ENCODE measurements at regions not wholly inside any gene's neighbourhood (a gene's known extent, or its start where the extent isn't known, plus 50 kb on each side); places are given as distances from the start of the nearest gene placed in this dataset.
"Not testable (repeated sequence)": the region's sequence is repeated elsewhere in the genome, so short reads cannot be mapped to it uniquely, and the experiment has no call there.

DNA sequence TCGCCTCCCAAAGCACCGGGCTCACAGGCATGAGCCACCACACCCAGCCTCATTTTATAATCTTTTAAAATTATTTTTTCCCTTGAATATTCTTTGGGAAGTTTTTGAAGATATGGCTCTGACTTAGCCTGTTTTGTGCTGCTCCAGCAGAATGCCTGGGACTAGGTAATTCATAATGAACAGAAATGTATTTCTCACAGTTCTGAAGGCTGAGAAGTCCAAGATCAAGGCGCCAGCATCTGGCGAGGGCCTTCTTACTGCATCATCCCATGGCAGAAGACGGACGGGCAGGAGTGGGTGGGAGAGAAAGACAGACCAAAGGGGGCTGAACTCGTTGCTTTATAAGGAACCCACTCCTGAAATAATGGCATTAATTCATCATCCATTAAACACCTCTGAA is 99.0 kb upstream of the SLC25A33 start:
- Histone ChIP-seq H3K4me3 (ENCODE audit: low read depth in 1 of 5, low read length in 5 of 5) (no peak overlapping the region), H3K36me3 (ENCODE audit: control insufficient read depth in 5 of 5, insufficient read depth in 5 of 5, low read length in 5 of 5) (no peaks in the 10 kb centered on the region), H3K27ac (ENCODE audit: low read depth, low read length) (no peak overlapping the region), H3K9me3 (ENCODE audit: control insufficient read depth in 5 of 5, low read length in 5 of 5) (no peaks in the 10 kb centered on the region), H3K27me3 (ENCODE audit: control insufficient read depth in 5 of 5, insufficient read depth in 4 of 5, low read length in 5 of 5) (peaks cover 0 to 4% (median 0%) of the 10 kb centered on the region in 5 donors), H3K9ac (ENCODE audit: low read length in 5 of 5) (no peak overlapping the region), H3K4me1 (ENCODE audit: control insufficient read depth in 5 of 5, insufficient read depth in 5 of 5, low read length in 5 of 5) (peaks cover 17 to 46% (median 33%) of the 10 kb centered on the region in 5 donors)

- Histone ChIP-seq H3K9ac (ENCODE audit: low read length in 5 of 5) (no peak overlapping the region), H3K27me3 (ENCODE audit: control insufficient read depth in 5 of 5, insufficient read depth in 4 of 5, low read length in 5 of 5) (peaks cover 0 to 4% (median 0%) of the 10 kb centered on the region in 5 donors), H3K4me3 (ENCODE audit: low read depth in 1 of 5, low read length in 5 of 5) (no peak overlapping the region), H3K9me3 (ENCODE audit: control insufficient read depth in 5 of 5, low read length in 5 of 5) (no peaks in the 10 kb centered on the region), H3K4me1 (ENCODE audit: control insufficient read depth in 5 of 5, insufficient read depth in 5 of 5, low read length in 5 of 5) (peaks cover 17 to 46% (median 33%) of the 10 kb centered on the region in 5 donors), H3K36me3 (ENCODE audit: control insufficient read depth in 5 of 5, insufficient read depth in 5 of 5, low read length in 5 of 5) (no peaks in the 10 kb centered on the region), H3K27ac (ENCODE audit: low read depth, low read length) (no peak overlapping the region)
These were observed 98.5 kb upstream of the SLC25A33 start for GRCh38 chr1:9440763-9441194.

DNA sequence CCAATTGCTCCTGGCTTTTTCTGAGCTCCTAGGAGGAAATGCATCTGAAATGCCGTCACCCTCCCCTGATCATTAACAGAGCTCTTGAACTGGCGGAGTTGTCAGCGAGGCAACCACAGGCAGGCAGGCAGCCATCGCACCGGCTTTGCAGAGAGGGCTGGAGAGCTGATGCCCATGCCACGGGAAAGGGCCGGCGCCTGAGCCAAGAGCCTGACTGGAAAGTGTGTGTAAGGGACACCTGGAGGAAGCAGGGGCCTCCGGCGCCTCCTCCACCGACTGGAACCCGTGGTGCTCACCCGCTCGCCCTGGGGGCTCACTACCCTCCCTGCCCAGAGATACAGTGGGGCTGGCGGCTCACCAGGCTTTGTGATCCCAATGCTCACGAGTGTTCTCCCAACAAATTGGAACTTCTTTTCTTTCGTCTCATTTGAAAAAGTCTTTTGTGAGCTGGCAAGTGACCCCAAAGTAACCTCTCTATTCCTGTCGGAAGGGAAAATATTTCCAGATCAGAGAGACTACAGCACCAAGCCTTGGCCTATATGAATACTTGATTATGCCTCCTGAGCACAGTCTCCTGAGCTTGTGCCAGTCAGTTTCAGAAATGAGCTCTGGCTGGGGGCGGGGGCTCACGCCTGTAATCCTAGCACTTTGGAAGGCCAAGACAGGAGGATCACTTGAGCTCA is 97.7 kb upstream of the SLC25A33 start:
- peak overlapping the region in 1 of 5 donors; percentile 2 for H3K4me3 ChIP-seq (ENCODE audit: low read depth in 1 of 5, low read length in 5 of 5)
- no peaks in the 10 kb centered on the region for H3K9me3 ChIP-seq (ENCODE audit: control insufficient read depth in 5 of 5, low read length in 5 of 5)
- peaks cover 16 to 46% (median 33%) of the 10 kb centered on the region in 5 donors for H3K4me1 ChIP-seq (ENCODE audit: control insufficient read depth in 5 of 5, insufficient read depth in 5 of 5, low read length in 5 of 5)
- peaks cover 0 to 4% (median 0%) of the 10 kb centered on the region in 5 donors for H3K27me3 ChIP-seq (ENCODE audit: control insufficient read depth in 5 of 5, insufficient read depth in 4 of 5, low read length in 5 of 5)
- no peaks in the 10 kb centered on the region for H3K36me3 ChIP-seq (ENCODE audit: control insufficient read depth in 5 of 5, insufficient read depth in 5 of 5, low read length in 5 of 5)
- no peak overlapping the region for H3K9ac ChIP-seq (ENCODE audit: low read length in 5 of 5)
- H3K27ac ChIP-seq (ENCODE audit: low read depth, low read length): no peak overlapping the region

DNA sequence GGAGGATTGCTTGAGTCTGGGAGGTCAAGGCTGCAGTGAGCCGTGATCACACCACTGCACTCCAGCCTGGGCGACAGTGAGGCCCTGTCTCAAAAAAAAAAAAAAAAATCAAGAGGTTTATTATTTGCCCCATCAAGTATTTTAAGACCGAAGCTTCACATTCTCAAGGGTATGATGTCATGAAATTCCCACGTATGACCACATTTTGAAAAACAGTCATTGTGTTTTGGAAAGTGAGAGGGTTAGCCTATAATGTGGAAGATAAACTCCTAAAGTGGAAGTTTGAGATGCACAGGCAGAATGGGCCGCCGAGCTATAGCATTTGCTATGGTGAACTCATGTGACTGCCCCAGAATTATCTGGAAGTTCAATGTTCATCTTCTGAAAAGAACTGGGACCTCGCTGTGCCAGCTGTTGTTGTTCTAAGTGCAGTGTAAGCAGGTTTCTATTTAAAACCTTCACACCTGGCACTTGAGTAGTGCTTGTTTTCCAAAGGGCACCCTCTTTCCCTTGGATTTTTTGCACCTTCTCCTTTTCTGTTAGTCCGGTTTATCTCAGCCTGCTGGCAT is 96.9 kb upstream of the SLC25A33 start:
- Histone ChIP-seq H3K36me3 (ENCODE audit: control insufficient read depth in 5 of 5, insufficient read depth in 5 of 5, low read length in 5 of 5) (no peaks in the 10 kb centered on the region), H3K4me3 (ENCODE audit: low read depth in 1 of 5, low read length in 5 of 5) (no peak overlapping the region), H3K9me3 (ENCODE audit: control insufficient read depth in 5 of 5, low read length in 5 of 5) (no peaks in the 10 kb centered on the region), H3K27me3 (ENCODE audit: control insufficient read depth in 5 of 5, insufficient read depth in 4 of 5, low read length in 5 of 5) (peaks cover 0 to 4% (median 0%) of the 10 kb centered on the region in 5 donors), H3K9ac (ENCODE audit: low read length in 5 of 5) (no peak overlapping the region), H3K4me1 (ENCODE audit: control insufficient read depth in 5 of 5, insufficient read depth in 5 of 5, low read length in 5 of 5) (peaks cover 16 to 44% (median 32%) of the 10 kb centered on the region in 5 donors), H3K27ac (ENCODE audit: low read depth, low read length) (no peak overlapping the region)

DNA sequence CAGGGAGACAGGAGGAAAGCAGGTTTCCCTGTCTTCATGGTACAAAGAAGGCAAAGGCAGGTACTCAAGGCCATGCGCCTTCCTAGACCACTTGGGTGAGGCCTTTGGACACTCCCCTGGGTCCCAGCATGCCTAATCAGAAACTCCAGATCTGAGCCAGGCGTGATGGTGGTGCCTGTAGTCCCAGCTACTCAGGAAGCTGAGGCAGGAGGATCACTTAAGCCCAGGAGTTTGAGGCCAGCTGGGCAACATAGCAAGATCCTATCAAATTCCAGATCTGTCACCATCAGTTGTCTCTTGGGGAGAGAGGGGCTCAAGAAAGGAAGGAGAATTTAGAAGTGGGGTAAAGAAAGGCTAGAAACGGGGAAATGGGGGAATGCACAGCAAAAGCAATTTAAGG is 96.3 kb upstream of the SLC25A33 start:
- Histone ChIP-seq H3K36me3 (ENCODE audit: control insufficient read depth in 5 of 5, insufficient read depth in 5 of 5, low read length in 5 of 5) (no peaks in the 10 kb centered on the region), H3K27ac (ENCODE audit: low read depth, low read length) (no peak overlapping the region), H3K9ac (ENCODE audit: low read length in 5 of 5) (no peak overlapping the region), H3K9me3 (ENCODE audit: control insufficient read depth in 5 of 5, low read length in 5 of 5) (no peaks in the 10 kb centered on the region), H3K4me1 (ENCODE audit: control insufficient read depth in 5 of 5, insufficient read depth in 5 of 5, low read length in 5 of 5) (peaks cover 11 to 38% (median 26%) of the 10 kb centered on the region in 5 donors), H3K4me3 (ENCODE audit: low read depth in 1 of 5, low read length in 5 of 5) (no peak overlapping the region), H3K27me3 (ENCODE audit: control insufficient read depth in 5 of 5, insufficient read depth in 4 of 5, low read length in 5 of 5) (peaks cover 0 to 2% (median 0%) of the 10 kb centered on the region in 5 donors)

DNA sequence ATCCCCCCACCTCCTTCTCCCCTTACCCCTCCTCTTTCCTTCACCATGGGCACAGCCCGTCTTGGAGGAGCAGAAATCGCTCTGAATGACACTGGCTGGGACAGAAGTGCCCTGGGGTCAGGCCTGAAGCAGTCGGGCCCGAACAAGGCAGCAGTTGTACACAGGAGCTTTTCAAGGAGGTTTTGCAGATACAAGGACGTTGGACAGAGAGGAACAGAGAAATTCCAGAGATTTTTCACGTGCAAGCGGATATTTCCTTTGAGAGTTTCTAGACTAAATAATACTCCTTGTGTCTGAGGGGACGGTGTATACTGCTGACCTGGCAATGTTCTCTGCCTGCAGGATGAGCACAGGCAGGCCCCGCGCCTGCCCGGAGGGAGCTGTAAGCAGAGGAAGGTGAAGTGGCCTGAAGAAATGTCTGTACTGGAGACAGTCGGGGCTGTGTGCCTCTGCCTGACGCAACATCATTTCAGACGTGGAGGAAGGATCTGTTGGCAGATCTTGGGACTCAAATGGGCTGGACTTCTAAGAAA is 95.3 kb upstream of the SLC25A33 start:
- H3K9me3 ChIP-seq (ENCODE audit: control insufficient read depth in 5 of 5, low read length in 5 of 5): no peaks in the 10 kb centered on the region
- no peaks in the 10 kb centered on the region for H3K36me3 ChIP-seq (ENCODE audit: control insufficient read depth in 5 of 5, insufficient read depth in 5 of 5, low read length in 5 of 5)
- no peak overlapping the region for H3K27ac ChIP-seq (ENCODE audit: low read depth, low read length)
- H3K9ac ChIP-seq (ENCODE audit: low read length in 5 of 5): no peak overlapping the region
- peaks cover 5 to 36% (median 27%) of the 10 kb centered on the region in 5 donors for H3K4me1 ChIP-seq (ENCODE audit: control insufficient read depth in 5 of 5, insufficient read depth in 5 of 5, low read length in 5 of 5)
- no peak overlapping the region for H3K4me3 ChIP-seq (ENCODE audit: low read depth in 1 of 5, low read length in 5 of 5)
- no peaks in the 10 kb centered on the region for H3K27me3 ChIP-seq (ENCODE audit: control insufficient read depth in 5 of 5, insufficient read depth in 4 of 5, low read length in 5 of 5)

DNA sequence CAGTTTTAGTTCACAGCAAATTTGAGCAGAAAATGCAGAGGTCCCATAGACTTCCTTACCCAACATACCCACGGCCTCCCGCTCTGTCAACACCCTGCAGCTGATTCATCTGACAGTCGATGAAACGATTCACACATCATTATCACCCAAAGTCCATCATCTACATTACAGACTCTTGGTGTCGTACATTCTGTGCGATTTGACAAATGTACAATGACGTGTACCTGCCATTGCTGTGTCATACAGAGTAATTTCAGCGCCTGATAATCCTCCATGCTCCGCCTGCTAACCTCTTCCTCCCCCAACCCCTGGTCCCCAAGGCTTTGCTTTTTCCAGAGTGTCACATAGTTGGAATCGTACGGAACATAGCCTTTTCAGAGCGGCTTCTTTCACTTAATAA is 94.7 kb upstream of the SLC25A33 start:
- Histone ChIP-seq H3K27ac (ENCODE audit: low read depth, low read length) (no peak overlapping the region), H3K4me1 (ENCODE audit: control insufficient read depth in 5 of 5, insufficient read depth in 5 of 5, low read length in 5 of 5) (peaks cover 6 to 34% (median 24%) of the 10 kb centered on the region in 5 donors)

GRCh38 chr1:9445081-9445480 is 94.2 kb upstream of the SLC25A33 start:
- H3K4me1 ChIP-seq (ENCODE audit: control insufficient read depth in 5 of 5, insufficient read depth in 5 of 5, low read length in 5 of 5): peaks cover 6 to 38% (median 28%) of the 10 kb centered on the region in 5 donors

More for the DNA sequence above, 94.7 kb upstream of the SLC25A33 start:
- Histone ChIP-seq H3K4me3 (ENCODE audit: low read depth in 1 of 5, low read length in 5 of 5) (no peak overlapping the region), H3K9ac (ENCODE audit: low read length in 5 of 5) (no peak overlapping the region), H3K36me3 (ENCODE audit: control insufficient read depth in 5 of 5, insufficient read depth in 5 of 5, low read length in 5 of 5) (no peaks in the 10 kb centered on the region), H3K9me3 (ENCODE audit: control insufficient read depth in 5 of 5, low read length in 5 of 5) (no peaks in the 10 kb centered on the region), H3K27me3 (ENCODE audit: control insufficient read depth in 5 of 5, insufficient read depth in 4 of 5, low read length in 5 of 5) (no peaks in the 10 kb centered on the region)

GRCh38 chr1:9447215-9447960 is 91.9 kb upstream of the SLC25A33 start:
- H3K27ac ChIP-seq (ENCODE audit: low read depth, low read length): no peak overlapping the region
- H3K9ac ChIP-seq (ENCODE audit: low read length in 5 of 5): no peak overlapping the region
- H3K36me3 ChIP-seq (ENCODE audit: control insufficient read depth in 5 of 5, insufficient read depth in 5 of 5, low read length in 5 of 5): no peaks in the 10 kb centered on the region
- H3K9me3 ChIP-seq (ENCODE audit: control insufficient read depth in 5 of 5, low read length in 5 of 5): no peaks in the 10 kb centered on the region
- H3K27me3 ChIP-seq (ENCODE audit: control insufficient read depth in 5 of 5, insufficient read depth in 4 of 5, low read length in 5 of 5): no peaks in the 10 kb centered on the region
- H3K4me3 ChIP-seq (ENCODE audit: low read depth in 1 of 5, low read length in 5 of 5): no peak overlapping the region
- peaks cover 0 to 25% (median 19%) of the 10 kb centered on the region in 5 donors for H3K4me1 ChIP-seq (ENCODE audit: control insufficient read depth in 5 of 5, insufficient read depth in 5 of 5, low read length in 5 of 5)

More at GRCh38 chr1:9445081-9445480, 94.2 kb upstream of the SLC25A33 start:
- H3K27me3 ChIP-seq (ENCODE audit: control insufficient read depth in 5 of 5, insufficient read depth in 4 of 5, low read length in 5 of 5); H3K9ac ChIP-seq (ENCODE audit: low read length in 5 of 5); H3K27ac ChIP-seq (ENCODE audit: low read depth, low read length); H3K4me3 ChIP-seq (ENCODE audit: low read depth in 1 of 5, low read length in 5 of 5); H3K9me3 ChIP-seq (ENCODE audit: control insufficient read depth in 5 of 5, low read length in 5 of 5); H3K36me3 ChIP-seq (ENCODE audit: control insufficient read depth in 5 of 5, insufficient read depth in 5 of 5, low read length in 5 of 5): not testable (repeated sequence)

Measured in subcutaneous abdominal adipose tissue (tissue), 5 donors.